Lower lobe of right lung (tissue), 2 donors: ENCODE measurements at regions not wholly inside any gene's neighbourhood (a gene's known extent, or its start where the extent isn't known, plus 50 kb on each side); places are given as distances from the start of the nearest gene placed in this dataset.
A peak's percentile ranks its signal among the peaks of the same experiment; 100 is the strongest.

Experiments used
- ATAC-seq, 2 donors: fragments of 200-7000 bp; cut with Tn5 transposase; one replicate each; pipeline ENCODE4 v1.9.1; 2020 to 2022; ENCODE audit warnings: mild to moderate bottlenecking in 2 of 2, moderate library complexity in 2 of 2
- DNase-seq: peaks from one replicate; pipeline ENCODE4 v3.0.0-alpha.2; 2020
- H3K27ac ChIP-seq: fragments of 200-600 bp; one replicate; pipeline ENCODE4 v1.8.0; 2022
- H3K27me3 ChIP-seq: fragments of 200-600 bp; one replicate; pipeline ENCODE4 v1.8.0; 2022; ENCODE audit warnings: low read depth
- H3K36me3 ChIP-seq: fragments of 200-600 bp; one replicate; pipeline ENCODE4 v1.8.0; 2022; ENCODE audit warnings: mild to moderate bottlenecking
- H3K4me1 ChIP-seq: fragments of 200-600 bp; one replicate; pipeline ENCODE4 v1.8.0; 2022
- H3K4me3 ChIP-seq: fragments of 200-600 bp; one replicate; pipeline ENCODE4 v1.8.0; 2022; ENCODE audit warnings: mild to moderate bottlenecking
- H3K9me3 ChIP-seq: fragments of 200-600 bp; one replicate; pipeline ENCODE4 v1.8.0; 2022
- CTCF ChIP-seq: fragments of 200-600 bp; IDR thresholded peaks from one replicate; pipeline ENCODE4 v1.8.0; 2022; ENCODE audit warnings: antibody characterized with exemption, mild to moderate bottlenecking
- intact Hi-C: fragments of 100-400 bp; cut with DNase I; formaldehyde crosslinking; loops from one replicate; pipeline ENCODE4 v1.11.0; 2022
- donor health status: DM: no; HTN: yes; CAD: no; lungs with severe emphysema.

GRCh38 chr10:61612450-61612849 lies 50.3 kb upstream of the CABCOCO1 start:
- Histone ChIP-seq H3K4me3 (no peak overlapping the region), H3K27me3 (no peaks in the 10 kb centered on the region), H3K4me1 (peaks cover 10% of the 10 kb centered on the region), H3K36me3 (no peaks in the 10 kb centered on the region), H3K27ac (no peak overlapping the region), H3K9me3 (no peaks in the 10 kb centered on the region)
- DNase-seq (no peak), ATAC-seq (no peak)
- intact Hi-C loops = no loop called here
- TF ChIP-seq CTCF = no peak

GRCh38 chr10:61612009-61612408 lies 50.7 kb upstream of the CABCOCO1 start:
- intact Hi-C loops = no loop called here
- Histone ChIP-seq H3K36me3 (no peaks in the 10 kb centered on the region), H3K27ac (no peak overlapping the region), H3K4me3 (no peak overlapping the region), H3K27me3 (no peaks in the 10 kb centered on the region), H3K9me3 (no peaks in the 10 kb centered on the region), H3K4me1 (peaks cover 10% of the 10 kb centered on the region)
- TF ChIP-seq CTCF = no peak
- ATAC-seq (no peak), DNase-seq (no peak)

DNA sequence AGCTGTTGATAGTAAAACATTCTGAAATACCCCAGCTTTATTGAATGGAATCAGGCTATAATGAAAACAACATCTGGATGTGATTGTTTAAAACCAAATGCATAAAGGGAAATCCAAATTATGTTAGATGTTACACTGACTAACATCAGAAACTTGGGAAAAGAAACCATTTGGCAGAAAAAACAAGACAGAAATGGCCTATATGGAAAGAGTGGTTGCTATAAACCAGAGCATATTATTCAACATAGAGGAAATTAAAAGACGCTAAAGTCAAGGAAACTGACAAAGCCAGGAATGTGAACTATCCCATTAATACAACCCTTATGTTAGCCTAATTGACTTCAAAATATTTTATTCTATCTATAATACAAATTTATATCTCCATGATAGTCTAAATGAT lies 53.0 kb upstream of the CABCOCO1 start:
- Histone ChIP-seq H3K27ac (no peak overlapping the region), H3K4me1 (peaks cover 10% of the 10 kb centered on the region), H3K36me3 (no peaks in the 10 kb centered on the region), H3K4me3 (no peak overlapping the region), H3K9me3 (no peaks in the 10 kb centered on the region), H3K27me3 (no peaks in the 10 kb centered on the region)
- ATAC-seq (no peak), DNase-seq (no peak)
- intact Hi-C loops = no loop called here
- TF ChIP-seq CTCF = no peak

GRCh38 chr10:61608255-61609033 lies 54.3 kb upstream of the CABCOCO1 start:
- no peak overlapping the region for H3K27ac ChIP-seq
- no peak for TF ChIP-seq CTCF
- H3K9me3 ChIP-seq = no peaks in the 10 kb centered on the region
- H3K36me3 ChIP-seq = no peaks in the 10 kb centered on the region
- no peaks in the 10 kb centered on the region for H3K27me3 ChIP-seq
- H3K4me1 ChIP-seq = peaks cover 10% of the 10 kb centered on the region
- no peak overlapping the region for H3K4me3 ChIP-seq
- intact Hi-C loops = no loop called here
- DNase-seq (no peak), ATAC-seq (peak in 1 of 2 donors; percentile 29)

DNA sequence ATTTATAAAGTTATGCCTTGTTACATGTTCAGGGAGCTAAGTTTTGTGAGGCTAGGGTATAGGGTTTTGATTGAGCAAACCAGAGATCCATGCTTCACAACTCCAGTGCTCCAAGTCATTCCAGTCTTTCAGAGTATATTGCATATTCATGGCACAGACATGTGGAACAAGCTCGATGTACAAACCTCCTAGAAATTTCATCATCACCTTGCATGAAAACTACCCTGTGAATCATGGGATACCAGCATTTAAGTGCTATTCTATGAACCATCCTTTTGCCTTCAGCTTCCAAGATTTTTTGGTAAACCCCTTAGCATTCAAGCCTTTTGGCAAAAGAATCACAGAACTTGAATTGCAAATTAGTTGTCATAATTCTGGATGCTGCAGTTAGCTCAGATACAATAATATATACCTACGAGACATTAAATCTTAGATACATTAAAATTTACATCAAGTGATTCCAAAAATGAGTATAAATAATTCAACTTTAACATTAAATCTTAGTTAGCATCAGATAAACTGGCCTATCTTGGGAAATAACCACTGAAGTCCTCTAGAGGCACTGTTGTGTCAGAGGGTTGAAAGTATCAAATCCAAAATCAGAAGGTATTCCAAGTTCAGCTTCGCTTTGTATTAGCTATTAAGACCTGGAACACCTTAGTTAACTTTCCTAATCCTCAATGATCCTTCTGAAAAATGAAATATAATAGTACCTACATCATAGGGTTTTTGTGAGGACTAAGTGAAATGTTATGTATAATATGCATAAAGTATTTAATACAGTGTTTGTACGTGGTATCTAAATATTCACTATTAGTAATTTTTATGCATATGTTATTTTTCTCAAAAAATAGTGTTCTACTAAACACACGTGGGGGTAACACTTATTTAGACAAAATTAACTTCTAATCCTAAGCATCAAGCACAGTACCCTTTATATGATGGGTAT lies 55.5 kb upstream of the CABCOCO1 start:
- no peak overlapping the region for H3K4me3 ChIP-seq
- peak; percentile 42 for TF ChIP-seq CTCF
- no peak for DNase-seq

More for the DNA sequence above, 55.5 kb upstream of the CABCOCO1 start:
- peaks cover 6% of the 10 kb centered on the region for H3K4me1 ChIP-seq
- ATAC-seq = peak in 1 of 2 donors; percentile 43
- no peak overlapping the region for H3K27ac ChIP-seq
- no peaks in the 10 kb centered on the region for H3K36me3 ChIP-seq
- intact Hi-C loops = no loop called here
- H3K9me3 ChIP-seq = no peaks in the 10 kb centered on the region
- H3K27me3 ChIP-seq = no peaks in the 10 kb centered on the region
